ENCODE measurements at regions not wholly inside any gene's neighbourhood (a gene's known extent, or its start where the extent isn't known, plus 50 kb on each side); places are given as distances from the start of the nearest gene placed in this dataset.

GRCh38 chr7:17721736-17722285 lies 218.5 kb downstream of the SNX13 start:
- ATAC-seq: no peak
- no peak for DNase-seq (ENCODE audit: low read depth in 1 of 2, low spot score in 1 of 2)
- peak; percentile 18 for FAIRE-seq
- Histone ChIP-seq H3K27ac (no peak overlapping the region; a peak in 1 of 6 replicates), H3K4me3 (no peak overlapping the region), H3K4me2 (no peak overlapping the region), H3K4me1 (no peaks in the 10 kb centered on the region; the same call in 2 of the 3 replicates), H3K9me3 (no peaks in the 10 kb centered on the region)
- TF ChIP-seq HDAC2 (IDR thresholded peaks at IDR 0.05) (no peak), RFX5 (IDR thresholded peaks at IDR 0.05) (no peak), JUNB (IDR thresholded peaks at IDR 0.05) (no peak), ZC3H11A (IDR thresholded peaks at IDR 0.05) (no peak), KDM1A (IDR thresholded peaks at IDR 0.05; ENCODE audit: low read depth) (no peak), ESRRA (IDR thresholded peaks at IDR 0.05; ENCODE audit: borderline replicate concordance, low read length) (no peak), GATA3 (IDR thresholded peaks at IDR 0.05; ENCODE audit: borderline replicate concordance) (no peak), SMC3 (IDR thresholded peaks at IDR 0.05) (no peak), RNF2 (IDR thresholded peaks at IDR 0.05; ENCODE audit: borderline replicate concordance, low read depth) (no peak), MYC (IDR thresholded peaks at IDR 0.05; ENCODE audit: borderline replicate concordance, low read length) (no peak), HES2 (IDR thresholded peaks at IDR 0.05) (no peak), CTCF (IDR thresholded peaks at IDR 0.05) (no peak), EHMT2 (IDR thresholded peaks at IDR 0.05; ENCODE audit: low read depth) (no peak), POLR2AphosphoS2 (conservative IDR thresholded peaks at IDR 0.05; ENCODE audit: low read length) (no peak), CEBPB (IDR thresholded peaks at IDR 0.05) (no peak), RCOR1 (IDR thresholded peaks at IDR 0.05; ENCODE audit: low read depth, low read length) (no peak), CHD4 (IDR thresholded peaks at IDR 0.05; ENCODE audit: borderline replicate concordance) (no peak)
- ChIA-PET POLR2A (no interaction called here), CTCF (interaction anchor here (0.5 kb wide), 1 partner anchor 486 kb away, joined by 5 read pairs; no protein-coding TSS in a partner anchor)

GRCh38 chr7:17722798-17723197 lies 217.5 kb downstream of the SNX13 start:
- WGBS (ENCODE audit: missing lambda C conversion rate): 54% methylated on average over 2 of the region's 2 CpGs
- no peak for TF ChIP-seq NR3C1 (IDR thresholded peaks at IDR 0.05)
- TF ChIP-seq EHMT2 (IDR thresholded peaks at IDR 0.05; ENCODE audit: low read depth): no peak
- TF ChIP-seq, protein P1, sequence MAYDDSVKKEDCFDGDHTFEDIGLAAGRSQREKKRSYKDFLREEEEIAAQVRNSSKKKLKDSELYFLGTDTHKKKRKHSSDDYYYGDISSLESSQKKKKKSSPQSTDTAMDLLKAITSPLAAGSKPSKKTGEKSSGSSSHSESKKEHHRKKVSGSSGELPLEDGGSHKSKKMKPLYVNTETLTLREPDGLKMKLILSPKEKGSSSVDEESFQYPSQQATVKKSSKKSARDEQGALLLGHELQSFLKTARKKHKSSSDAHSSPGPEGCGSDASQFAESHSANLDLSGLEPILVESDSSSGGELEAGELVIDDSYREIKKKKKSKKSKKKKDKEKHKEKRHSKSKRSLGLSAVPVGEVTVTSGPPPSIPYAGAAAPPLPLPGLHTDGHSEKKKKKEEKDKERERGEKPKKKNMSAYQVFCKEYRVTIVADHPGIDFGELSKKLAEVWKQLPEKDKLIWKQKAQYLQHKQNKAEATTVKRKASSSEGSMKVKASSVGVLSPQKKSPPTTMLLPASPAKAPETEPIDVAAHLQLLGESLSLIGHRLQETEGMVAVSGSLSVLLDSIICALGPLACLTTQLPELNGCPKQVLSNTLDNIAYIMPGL (CRISPR knock-in tag; IDR thresholded peaks at IDR 0.05; ENCODE audit: borderline replicate concordance): no peak
- TF ChIP-seq REST (IDR thresholded peaks at IDR 0.05): no peak
- TF ChIP-seq ELK1 (IDR thresholded peaks at IDR 0.05; ENCODE audit: low read depth, low read length): no peak
- no peak for TF ChIP-seq ATOH8 (CRISPR knock-in tag; IDR thresholded peaks at IDR 0.05; ENCODE audit: low read depth)
- no peak for TF ChIP-seq ZFP36 (IDR thresholded peaks at IDR 0.05; ENCODE audit: borderline replicate concordance, partially characterized antibody)
- TF ChIP-seq RFX5 (IDR thresholded peaks at IDR 0.05): no peak
- CTCF ChIA-PET: interaction anchor here (0.6 to 1.6 kb wide), 2 partner anchors 17 to 227 kb away, joined by 3 to 4 read pairs; no protein-coding TSS in a partner anchor
- Histone ChIP-seq H3K4me2 (peak overlapping the region; percentile 31; the same call in 1 of the 3 replicates), H3K4me3 (no peak overlapping the region), H3K9me3 (no peaks in the 10 kb centered on the region), H3K4me1 (no peaks in the 10 kb centered on the region; the same call in 2 of the 3 replicates), H3K27ac (no peak overlapping the region; a peak in 1 of 6 replicates)
- DNase-seq (ENCODE audit: low read depth in 1 of 2, low spot score in 1 of 2) (no peak), FAIRE-seq (no peak), ATAC-seq (no peak)
- POLR2A ChIA-PET: no interaction called here
